ENCODE measurements at regions not wholly inside any gene's neighbourhood (a gene's known extent, or its start where the extent isn't known, plus 50 kb on each side); places are given as distances from the start of the nearest gene placed in this dataset.

DNA sequence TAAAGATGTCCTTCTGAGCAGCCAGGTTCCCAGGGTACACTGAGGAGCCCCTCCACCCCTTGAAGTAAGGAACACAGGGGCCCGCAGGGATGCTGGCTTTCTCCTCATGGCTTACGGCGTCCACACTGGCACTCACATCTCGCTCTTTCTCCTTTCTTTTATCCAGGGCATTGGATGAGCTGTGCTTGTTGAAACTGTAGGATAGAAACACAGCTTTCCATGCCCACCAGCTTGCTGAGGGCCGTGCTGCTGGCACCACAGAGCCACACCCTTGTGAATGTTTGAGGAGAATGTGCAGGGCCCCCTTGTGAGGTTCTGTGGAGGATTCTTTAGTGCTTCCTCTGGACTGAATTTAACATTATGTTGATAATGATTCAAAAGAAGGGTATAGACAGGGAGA lies 51.7 kb upstream of the B3GAT1 start:
- no peak overlapping the region for H3K4me3 ChIP-seq (replicated peaks; ENCODE audit: low read depth, low read length)
- TF ChIP-seq CTCF (IDR thresholded peaks at IDR 0.05; ENCODE audit: low read length, missing control alignments): no peak
- DNase-seq (ENCODE audit: low read depth): no peak

All from fibroblast of pulmonary artery (primary cell).